Endodermal cell (in vitro differentiated cells): ENCODE measurements at regions not wholly inside any gene's neighbourhood (a gene's known extent, or its start where the extent isn't known, plus 50 kb on each side); places are given as distances from the start of the nearest gene placed in this dataset.
A peak's percentile ranks its signal among the peaks of the same experiment; 100 is the strongest.

Experiments used
- DNase-seq: peaks from one replicate; pipeline ENCODE4 v3.0.0-alpha.2; 2017
- H3K27ac ChIP-seq: 2 replicates; pipeline ENCODE4 v1.5.1; 2013; ENCODE audit warnings: mild to moderate bottlenecking, low read depth, low read length, moderate library complexity
- H3K27me3 ChIP-seq: 2 replicates; pipeline ENCODE4 v1.6.1; 2013; ENCODE audit warnings: mild to moderate bottlenecking, low read length, moderate library complexity; ENCODE audit not compliant: insufficient read depth, control insufficient read depth, poor library complexity, severe bottlenecking
- H3K36me3 ChIP-seq: 2 replicates; pipeline ENCODE4 v1.7.0; 2013; ENCODE audit warnings: mild to moderate bottlenecking, low read length, moderate library complexity; ENCODE audit not compliant: control insufficient read depth, insufficient read depth
- H3K4me1 ChIP-seq: one replicate; pipeline ENCODE4 v1.7.0; 2013; ENCODE audit warnings: low read length; ENCODE audit not compliant: control insufficient read depth, insufficient read depth
- H3K4me3 ChIP-seq: 2 replicates; pipeline ENCODE4 v1.5.1; 2013; ENCODE audit warnings: mild to moderate bottlenecking, low read length, moderate library complexity
- H3K9ac ChIP-seq: 2 replicates; pipeline ENCODE4 v1.6.1; 2013; ENCODE audit warnings: mild to moderate bottlenecking, low read length, moderate library complexity; ENCODE audit not compliant: poor library complexity, severe bottlenecking; ENCODE audit errors: extremely low read depth
- H3K9me3 ChIP-seq: 2 replicates; pipeline ENCODE4 v1.6.1; 2013; ENCODE audit warnings: mild to moderate bottlenecking, low read length, moderate library complexity; ENCODE audit not compliant: control insufficient read depth
- H3K27ac Mint-ChIP-seq: 2 replicates; pipeline ENCODE4 v1.8.0; 2020; ENCODE audit warnings: mixed read lengths
- H3K27me3 Mint-ChIP-seq: 2 replicates; pipeline ENCODE4 v1.8.0; 2021; ENCODE audit warnings: mild to moderate bottlenecking, mixed read lengths; ENCODE audit not compliant: insufficient read depth
- H3K36me3 Mint-ChIP-seq: 2 replicates; pipeline ENCODE4 v1.8.0; 2020; ENCODE audit warnings: low read depth, mixed read lengths
- H3K4me1 Mint-ChIP-seq: 2 replicates; pipeline ENCODE4 v1.8.0; 2020; ENCODE audit warnings: mixed read lengths
- H3K4me3 Mint-ChIP-seq: 2 replicates; pipeline ENCODE4 v1.8.0; 2020; ENCODE audit warnings: mild to moderate bottlenecking, moderate library complexity, mixed read lengths
- H3K9me3 Mint-ChIP-seq: 2 replicates; pipeline ENCODE4 v1.8.0; 2020; ENCODE audit warnings: mild to moderate bottlenecking, mixed read lengths
- CTCF ChIP-seq: fragments of 200-600 bp; sonication (generic); conservative IDR thresholded peaks from 2 replicates; pipeline ENCODE4 v1.5.0; 2021; ENCODE audit warnings: antibody characterized with exemption, mild to moderate bottlenecking
- WGBS, 2 experiments: methylation state at CpG; one replicate each; pipeline versions ENCODE4 v1.1.5 to v1.1.7; 2013; ENCODE audit warnings: missing lambda C conversion rate in 2 of 2, mixed read lengths in 1 of 2; ENCODE audit not compliant: insufficient coverage in 1 of 2, insufficient read length in 1 of 2; 5-methylcytosine and 5-hydroxymethylcytosine counted together

GRCh38 chr5:21642312-21642711 lies 1210.8 kb downstream of the CDH12 start:
- H3K9me3 Mint-ChIP-seq: no peaks in the 10 kb centered on the region
- H3K4me1 Mint-ChIP-seq: no peaks in the 10 kb centered on the region
- no peak overlapping the region for H3K27ac Mint-ChIP-seq
- H3K4me3 Mint-ChIP-seq: no peak overlapping the region
- no peaks in the 10 kb centered on the region for H3K27me3 Mint-ChIP-seq
- Histone ChIP-seq H3K27me3 (no peaks in the 10 kb centered on the region), H3K36me3 (no peaks in the 10 kb centered on the region), H3K4me3 (no peak overlapping the region), H3K9ac (no peak overlapping the region), H3K9me3 (no peaks in the 10 kb centered on the region), H3K27ac (no peak overlapping the region), H3K4me1 (no peaks in the 10 kb centered on the region)
- H3K36me3 Mint-ChIP-seq: no peaks in the 10 kb centered on the region
- DNase-seq: no peak
- no CpG with 5 or more reads among the region's 1 CpG for WGBS, 2 experiments
- no peak for TF ChIP-seq CTCF

- DNase-seq: no peak
- Histone ChIP-seq H3K27ac (no peak overlapping the region), H3K9me3 (no peaks in the 10 kb centered on the region), H3K9ac (no peak overlapping the region), H3K4me1 (no peaks in the 10 kb centered on the region), H3K4me3 (no peak overlapping the region), H3K27me3 (no peaks in the 10 kb centered on the region), H3K36me3 (no peaks in the 10 kb centered on the region)
- TF ChIP-seq CTCF: no peak
- H3K36me3 Mint-ChIP-seq: peaks cover 2% of the 10 kb centered on the region
- H3K27me3 Mint-ChIP-seq: no peaks in the 10 kb centered on the region
- peaks cover 3% of the 10 kb centered on the region for H3K4me1 Mint-ChIP-seq
- WGBS, 2 experiments: 100% methylated on average over 2 of the region's 2 CpGs; no CpG with 5 or more reads in 1 of the 2 experiments
- H3K4me3 Mint-ChIP-seq: no peak overlapping the region
- no peak overlapping the region for H3K27ac Mint-ChIP-seq
- H3K9me3 Mint-ChIP-seq: peaks cover 15% of the 10 kb centered on the region
Measured at GRCh38 chr5:21623831-21624230, 1229.3 kb downstream of the CDH12 start.

- Mint-ChIP-seq H3K36me3 (no peaks in the 10 kb centered on the region), H3K27ac (no peak overlapping the region), H3K4me3 (no peak overlapping the region), H3K27me3 (no peaks in the 10 kb centered on the region), H3K4me1 (peaks cover 22% of the 10 kb centered on the region), H3K9me3 (no peaks in the 10 kb centered on the region)
- no peak for TF ChIP-seq CTCF
- Histone ChIP-seq H3K36me3 (no peaks in the 10 kb centered on the region), H3K9ac (no peak overlapping the region), H3K9me3 (no peaks in the 10 kb centered on the region), H3K27ac (no peak overlapping the region), H3K4me1 (peaks cover 6% of the 10 kb centered on the region), H3K4me3 (no peak overlapping the region), H3K27me3 (no peaks in the 10 kb centered on the region)
- DNase-seq: peak; percentile 52
- whole genome bisulfite sequencing, 2 experiments: 94 to 95% methylated on average over 11 to 16 of the region's 16 CpGs
Measured at GRCh38 chr5:21615195-21615765, 1237.9 kb downstream of the CDH12 start.
